Activated CD4-positive, alpha-beta T cell treated with anti-CD3 and anti-CD28 coated beads, Interleukin-2, amount 50 U/mL, for 4 hours (primary cell): ENCODE measurements at regions not wholly inside any gene's neighbourhood (a gene's known extent, or its start where the extent isn't known, plus 50 kb on each side); places are given as distances from the start of the nearest gene placed in this dataset.
"Not testable (repeated sequence)": the region's sequence is repeated elsewhere in the genome, so short reads cannot be mapped to it uniquely, and the experiment has no call there.

Experiments used
- DNase-seq, 2 experiments: peaks; one replicate each; pipeline ENCODE4 v3.0.0-alpha.2; 2020

DNA sequence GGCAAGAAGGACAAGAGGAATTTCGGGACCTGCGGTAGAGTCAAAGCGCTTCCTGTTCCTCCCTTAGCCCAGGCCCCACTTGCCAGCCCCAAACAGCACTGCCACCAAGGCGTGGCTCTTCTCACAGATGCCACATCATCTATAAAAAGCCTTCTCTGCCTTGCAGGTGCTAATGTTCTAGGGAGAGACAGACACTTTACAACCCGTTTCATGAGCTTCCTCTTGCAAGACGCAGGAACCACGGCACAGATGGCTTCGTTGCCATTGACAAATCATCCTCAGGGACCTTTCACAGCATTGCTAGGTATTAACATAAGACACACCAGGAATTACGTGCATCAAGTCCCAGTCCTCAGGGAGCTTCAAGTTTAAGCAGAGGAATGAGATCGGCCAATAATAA, 180.9 kb downstream of the JCAD start:
- no peak for DNase-seq

DNA sequence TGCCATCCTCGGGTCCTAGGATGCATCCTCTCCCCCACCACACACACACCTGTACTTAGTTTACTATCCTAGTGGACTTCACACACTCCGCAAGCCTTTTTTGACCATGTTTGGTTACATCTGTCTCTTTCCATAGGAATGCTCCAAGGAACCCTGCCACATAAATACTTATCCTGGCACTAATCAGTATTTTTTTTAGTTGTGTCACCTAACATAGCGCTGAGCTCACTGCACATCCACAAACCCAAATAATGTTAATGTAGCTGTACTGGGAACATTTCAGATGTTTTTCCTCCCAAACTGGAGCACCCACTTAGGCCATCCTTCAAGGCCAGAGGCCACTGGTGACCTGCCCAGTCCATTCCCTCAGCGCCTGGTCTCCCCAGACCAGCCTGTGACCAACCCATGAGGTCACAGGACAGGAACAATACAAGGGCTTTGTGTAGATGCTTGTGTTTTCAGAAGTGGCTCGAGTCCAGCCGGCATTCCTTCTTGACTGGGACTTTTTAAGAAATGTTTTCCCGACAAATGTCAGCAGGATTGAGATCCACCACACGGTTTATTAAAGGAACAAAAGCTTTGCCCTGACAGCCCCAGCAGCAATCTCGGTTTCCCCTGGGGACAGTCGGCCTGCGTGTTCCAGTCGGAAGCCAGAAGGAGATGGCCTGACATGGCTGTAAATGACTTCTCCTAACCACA, 181.4 kb downstream of the JCAD start:
- no peak for DNase-seq

DNA sequence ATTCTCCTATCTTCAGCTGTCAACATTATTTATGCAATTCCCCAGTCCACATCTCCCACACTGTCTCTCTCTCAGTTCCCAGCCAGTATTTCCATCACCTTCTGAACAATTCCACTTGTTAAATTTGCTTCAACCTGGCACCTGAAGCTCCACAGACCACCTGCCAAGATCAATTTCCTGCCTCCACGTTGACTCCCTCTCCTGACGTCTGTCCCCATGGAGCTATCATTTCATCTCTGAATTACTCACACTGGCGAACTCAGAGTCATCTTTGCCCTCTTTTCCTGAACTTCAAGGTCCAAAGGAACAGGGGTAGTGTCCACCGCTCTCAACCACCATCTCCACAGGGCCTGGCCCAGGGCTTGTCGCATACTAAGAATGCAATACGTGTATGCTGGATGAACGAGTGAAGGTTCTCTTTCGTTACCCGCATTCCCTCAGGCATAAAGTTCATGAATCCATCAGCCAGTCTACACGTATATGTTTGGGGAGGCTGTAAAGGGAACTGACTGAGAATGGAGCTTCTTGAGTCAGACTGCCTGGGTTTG, 183.3 kb downstream of the JCAD start:
- no peak for DNase-seq

DNA sequence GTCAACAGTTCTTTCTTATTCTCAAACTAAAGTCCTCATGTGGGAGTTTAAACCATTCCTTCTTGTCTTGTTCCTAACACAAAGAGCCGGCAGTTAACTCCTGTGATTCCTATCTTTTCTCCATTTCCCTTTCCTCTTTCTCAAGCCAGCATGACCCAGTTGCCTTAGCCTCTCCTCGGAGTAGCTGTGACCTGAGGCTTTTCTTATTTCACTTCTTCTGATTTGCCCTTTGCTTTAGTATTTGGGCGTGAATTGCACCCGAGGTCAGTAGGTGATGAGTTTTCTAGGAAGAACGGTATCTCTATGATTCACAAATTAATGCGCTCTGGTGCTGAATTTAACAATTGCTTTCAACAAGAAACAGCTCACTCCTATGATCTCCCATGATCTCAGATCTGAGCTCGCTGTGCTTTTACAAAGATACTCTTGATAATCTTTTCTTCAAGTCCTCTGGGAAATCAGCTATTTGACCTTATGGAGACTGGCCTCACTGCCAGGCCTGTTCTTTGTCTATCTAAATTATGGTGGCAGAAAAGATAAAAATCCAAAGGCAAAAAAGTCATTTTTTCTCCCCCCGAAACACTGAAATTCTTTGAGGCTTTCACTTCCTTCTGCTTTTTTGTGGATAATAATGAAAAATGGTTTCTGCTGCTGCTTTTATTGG, 184.6 kb downstream of the JCAD start:
- DNase-seq = no peak

DNA sequence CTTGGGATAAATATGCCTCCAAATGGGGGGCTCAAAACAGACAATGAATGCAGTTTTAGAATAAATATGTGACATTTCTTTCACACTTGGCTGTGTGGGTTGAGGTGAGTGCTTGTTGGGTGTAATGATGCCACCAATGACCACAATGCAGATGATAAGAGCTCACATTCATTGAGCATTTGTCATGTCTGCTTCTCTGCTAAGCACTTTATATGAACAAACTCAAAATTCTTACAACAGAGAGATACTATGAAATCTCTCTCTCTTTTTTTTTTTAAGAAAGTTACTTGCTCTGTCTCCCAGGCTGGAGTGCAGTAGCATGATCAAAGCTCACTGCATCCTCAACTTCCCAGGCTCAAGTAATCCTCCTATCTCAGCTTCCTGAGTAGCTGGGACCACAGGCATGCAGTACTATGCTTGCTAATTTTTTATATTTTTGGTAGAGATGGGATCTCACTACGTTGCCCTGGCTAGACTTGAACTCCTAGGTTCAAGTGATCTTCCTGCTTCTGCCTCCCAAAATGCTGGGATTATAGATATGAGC, 185.4 kb downstream of the JCAD start:
- DNase-seq = no peak

DNA sequence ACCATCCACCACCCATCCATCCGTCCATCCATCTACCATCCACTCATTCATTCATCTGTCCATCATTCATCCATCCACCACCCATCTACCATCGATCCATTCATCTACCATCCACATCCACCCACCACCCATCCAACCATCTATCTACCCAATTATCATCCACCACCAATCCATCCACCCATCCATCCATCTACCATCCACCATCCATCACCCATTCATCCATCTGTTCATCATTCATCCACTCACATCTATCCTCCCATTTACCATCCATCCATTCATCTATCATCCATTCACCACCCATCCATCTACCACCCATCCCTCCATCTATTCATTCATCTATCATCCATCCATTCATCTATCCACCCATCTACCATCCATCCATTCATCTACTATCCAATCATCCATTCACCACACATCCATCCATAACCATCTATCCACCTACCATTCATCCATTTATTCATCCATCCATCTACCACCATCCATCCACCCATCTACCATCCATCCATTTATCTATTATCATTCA, 188.8 kb downstream of the JCAD start:
- no peak for DNase-seq

DNA sequence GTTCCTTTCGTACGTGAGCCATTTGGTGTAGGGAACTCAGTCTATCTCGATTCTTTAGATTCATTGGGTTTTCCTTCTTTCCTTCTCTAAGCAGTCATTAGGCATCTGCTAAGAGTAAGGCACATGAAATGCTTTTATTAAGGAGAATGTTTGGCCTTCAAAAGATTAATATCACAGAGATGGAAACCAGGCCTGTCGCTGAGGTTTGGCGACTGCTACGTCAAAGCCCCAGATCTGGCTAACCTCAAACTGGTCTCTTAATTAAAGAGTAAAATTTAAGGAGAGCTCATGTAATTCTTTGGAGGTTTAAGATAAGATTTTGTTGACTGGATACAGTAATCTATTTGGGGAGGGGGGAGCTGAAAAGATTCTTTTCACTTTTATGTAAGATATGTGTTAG, 189.8 kb downstream of the JCAD start:
- no peak for DNase-seq

DNA sequence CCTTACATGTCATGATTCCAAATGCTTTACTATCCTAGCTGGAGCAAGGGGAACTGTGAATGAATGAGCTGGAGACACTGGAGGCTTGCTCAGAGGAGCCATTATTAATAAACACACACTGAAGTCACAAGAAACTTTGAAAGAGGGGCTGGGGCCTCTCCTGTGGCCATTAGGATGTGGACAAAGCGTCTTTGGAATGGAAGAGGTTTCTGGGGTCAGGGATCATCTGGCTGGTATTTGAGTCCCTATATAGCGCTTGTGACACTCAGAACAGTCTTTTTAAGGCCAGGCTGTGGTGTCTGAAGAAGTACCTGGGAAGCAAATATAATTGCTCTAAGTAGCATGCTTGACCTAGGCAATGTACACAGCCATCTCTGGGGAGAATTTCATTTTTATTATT, 193.0 kb downstream of the JCAD start:
- DNase-seq = no peak

DNA sequence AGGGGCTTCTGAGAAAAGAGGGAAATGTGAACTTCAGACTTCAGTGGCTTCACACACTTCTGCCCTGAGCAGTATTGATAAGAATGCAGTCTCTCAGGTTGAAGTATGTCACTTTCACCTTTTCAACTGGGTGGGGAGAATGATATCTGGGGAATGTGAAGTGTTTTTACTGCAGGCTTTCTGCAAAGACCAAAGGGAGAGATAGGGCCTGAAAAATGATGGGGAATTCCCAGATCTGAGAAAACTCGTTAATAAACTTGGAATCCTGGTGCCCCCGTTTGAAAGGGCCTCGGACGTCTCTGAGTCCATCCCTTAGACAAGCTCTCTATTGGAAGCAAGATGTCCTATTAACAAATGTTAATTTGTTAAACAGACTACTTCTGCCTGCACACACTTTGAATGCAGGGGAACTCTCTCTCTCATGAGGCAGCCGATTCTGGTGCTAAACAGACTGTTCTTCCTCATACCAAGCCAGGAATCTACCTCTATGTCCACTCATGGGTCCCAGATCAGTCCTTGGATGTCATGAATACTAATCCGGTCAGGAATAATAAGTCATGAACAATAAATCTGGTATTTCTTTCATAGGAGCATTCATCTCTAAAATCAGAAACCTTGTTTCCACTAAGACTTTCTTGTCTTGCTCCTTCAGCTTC, 193.6 kb downstream of the JCAD start:
- no peak for DNase-seq

DNA sequence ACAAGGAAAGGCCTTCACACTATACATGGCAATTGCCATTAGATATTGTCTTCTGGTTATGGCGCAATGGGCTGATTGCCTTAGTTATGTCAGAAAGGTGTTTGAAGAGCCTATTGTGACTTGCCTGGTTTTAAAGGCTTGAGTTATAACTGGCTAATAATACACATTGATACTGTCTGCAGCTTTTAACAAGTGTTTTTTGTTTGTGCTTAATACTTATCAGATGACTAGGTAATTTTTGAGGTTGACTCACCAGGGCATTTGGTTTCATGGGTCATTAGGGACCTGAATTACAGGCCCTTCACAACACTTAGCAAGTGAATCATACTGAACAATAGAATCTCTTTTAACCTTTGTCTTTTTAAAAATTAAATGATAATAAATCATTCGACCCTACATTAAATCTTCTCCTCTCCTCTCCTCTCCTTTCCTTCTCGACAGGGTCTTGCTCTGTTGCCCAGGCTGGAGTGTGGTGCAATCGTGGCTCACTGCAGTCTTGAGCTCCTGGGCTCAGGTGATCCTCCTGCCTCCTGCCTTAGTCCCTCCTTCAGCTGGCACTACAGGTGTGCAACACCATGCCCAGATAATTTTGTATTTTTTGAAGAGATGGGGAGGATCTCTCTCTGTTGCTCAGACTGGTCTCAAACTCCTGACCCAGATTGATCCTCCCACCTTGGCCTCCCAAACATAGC, 196.3 kb downstream of the JCAD start:
- DNase-seq = no peak

DNA sequence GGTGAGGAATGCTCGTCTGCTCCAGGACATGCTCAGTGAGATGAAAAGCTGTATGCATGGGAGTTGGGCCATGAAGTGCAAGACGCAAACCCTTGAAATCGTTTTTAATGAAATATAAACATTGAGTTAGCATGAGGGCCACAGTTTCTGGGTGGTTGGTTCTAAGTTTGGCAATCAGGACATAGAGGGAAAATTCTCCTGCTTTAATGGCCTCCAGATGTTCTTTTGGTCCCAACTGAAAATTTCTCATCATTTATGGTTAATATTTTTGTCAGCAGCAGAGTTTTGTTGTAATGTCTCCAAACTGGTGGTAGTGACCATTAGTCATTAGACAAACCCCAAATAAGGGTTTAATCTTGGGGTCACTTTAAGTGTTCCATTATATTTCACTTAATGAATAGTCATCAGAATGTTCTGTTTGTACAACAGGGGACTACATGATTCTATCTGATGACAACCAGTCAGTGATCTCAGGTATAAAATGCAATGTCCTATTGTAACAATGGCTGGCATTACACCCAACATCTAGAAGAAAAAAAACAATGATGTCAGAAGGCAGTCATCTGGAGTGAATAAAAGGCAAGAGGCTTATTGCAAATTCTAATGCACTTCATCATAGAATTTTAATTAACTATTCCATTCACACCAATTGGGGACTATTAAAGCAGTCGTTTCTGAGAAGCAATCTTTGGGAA, 197.4 kb downstream of the JCAD start:
- no peak for DNase-seq

DNA sequence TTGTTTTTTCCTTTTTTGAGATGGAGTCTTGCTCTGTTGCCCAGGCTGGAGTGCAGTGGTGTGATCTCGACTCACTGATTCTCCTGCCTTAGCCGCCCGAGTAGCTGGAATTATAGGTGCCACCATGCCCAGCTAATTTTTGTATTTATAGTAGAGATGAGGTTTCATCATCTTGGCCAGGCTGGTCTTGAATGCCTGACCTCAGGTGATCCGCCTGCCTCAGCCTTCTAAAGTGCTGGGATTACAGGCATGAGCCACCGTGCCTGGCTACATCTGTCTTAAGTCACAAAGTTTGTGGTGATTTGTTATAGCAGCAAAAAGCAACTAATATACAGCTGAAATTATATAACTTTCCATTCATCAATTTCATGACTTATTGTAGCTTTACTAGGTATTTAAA, 198.2 kb downstream of the JCAD start:
- not testable (repeated sequence) for DNase-seq

DNA sequence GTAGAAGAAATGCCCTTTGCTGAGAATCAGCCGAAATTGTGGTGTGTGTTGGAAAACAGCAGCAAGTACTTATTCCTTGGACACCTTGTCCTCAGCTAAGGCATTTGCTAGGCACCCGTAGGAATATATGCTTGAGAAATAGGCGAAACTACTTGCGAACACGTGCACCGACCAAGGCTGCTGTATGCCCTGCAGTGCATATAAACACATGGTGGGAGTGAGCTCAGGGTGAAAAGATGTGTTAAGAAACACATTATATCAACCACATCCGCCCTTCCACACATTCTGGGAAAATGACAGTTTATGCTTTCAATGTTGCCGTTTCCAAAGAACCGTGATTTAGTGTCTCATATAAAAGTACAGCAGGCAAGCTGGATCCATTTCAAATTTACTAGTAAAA, 199.2 kb downstream of the JCAD start:
- DNase-seq = no peak

DNA sequence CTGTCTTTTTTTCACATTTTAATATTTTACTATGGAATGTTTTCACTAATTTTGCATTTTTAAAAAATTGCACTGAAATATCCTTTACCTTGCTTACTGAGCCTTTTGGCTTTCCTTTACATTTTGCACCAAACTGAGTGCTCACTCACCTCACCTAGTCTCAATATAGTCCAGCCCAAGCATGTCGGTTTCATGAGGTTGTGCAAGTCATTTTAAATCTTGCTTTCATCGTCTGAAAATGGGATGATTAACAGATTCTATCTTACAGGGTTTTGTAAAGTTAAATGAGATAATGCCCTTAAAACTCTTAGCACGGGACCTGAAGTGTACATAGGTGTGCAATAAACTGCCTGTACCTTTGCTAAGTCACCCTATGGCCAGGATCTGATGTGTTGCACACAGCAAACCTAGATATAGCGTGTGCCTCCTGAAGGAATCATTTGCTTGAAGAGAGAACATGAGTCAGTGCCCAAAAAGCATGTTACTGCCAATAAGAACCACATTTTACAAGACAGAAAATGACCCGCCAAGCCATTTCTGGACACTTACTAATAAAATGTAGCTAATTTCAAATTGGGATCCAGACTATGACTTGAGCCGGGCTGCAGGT, 199.8 kb downstream of the JCAD start:
- DNase-seq = no peak

DNA sequence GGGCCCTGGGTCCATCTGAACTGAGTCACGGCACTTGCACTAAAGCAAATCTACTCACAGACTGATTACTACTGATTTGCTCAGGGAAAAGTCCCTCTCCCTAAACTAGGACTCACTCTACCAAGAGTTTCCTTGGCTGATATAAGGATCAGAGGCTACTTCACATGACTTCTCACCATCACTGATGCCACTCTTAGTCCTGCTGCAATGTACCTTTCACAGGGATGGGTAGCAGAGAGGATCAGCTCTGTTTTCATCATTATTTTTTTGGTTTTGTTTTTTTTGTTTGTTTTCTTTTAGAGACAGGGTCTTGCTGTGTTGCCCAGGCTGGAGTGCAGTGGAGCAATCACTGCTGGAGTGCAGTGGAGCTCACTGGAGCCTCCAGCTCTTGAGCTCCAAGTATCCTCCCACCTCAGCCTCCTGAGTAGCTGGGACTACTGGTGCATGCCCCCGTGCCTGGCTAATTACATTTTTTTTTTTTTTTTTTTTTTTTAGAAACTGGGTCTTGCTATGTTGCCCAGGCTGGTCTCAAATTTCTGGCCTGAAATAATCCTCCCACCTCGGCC, 200.6 kb downstream of the JCAD start:
- DNase-seq = no peak

DNA sequence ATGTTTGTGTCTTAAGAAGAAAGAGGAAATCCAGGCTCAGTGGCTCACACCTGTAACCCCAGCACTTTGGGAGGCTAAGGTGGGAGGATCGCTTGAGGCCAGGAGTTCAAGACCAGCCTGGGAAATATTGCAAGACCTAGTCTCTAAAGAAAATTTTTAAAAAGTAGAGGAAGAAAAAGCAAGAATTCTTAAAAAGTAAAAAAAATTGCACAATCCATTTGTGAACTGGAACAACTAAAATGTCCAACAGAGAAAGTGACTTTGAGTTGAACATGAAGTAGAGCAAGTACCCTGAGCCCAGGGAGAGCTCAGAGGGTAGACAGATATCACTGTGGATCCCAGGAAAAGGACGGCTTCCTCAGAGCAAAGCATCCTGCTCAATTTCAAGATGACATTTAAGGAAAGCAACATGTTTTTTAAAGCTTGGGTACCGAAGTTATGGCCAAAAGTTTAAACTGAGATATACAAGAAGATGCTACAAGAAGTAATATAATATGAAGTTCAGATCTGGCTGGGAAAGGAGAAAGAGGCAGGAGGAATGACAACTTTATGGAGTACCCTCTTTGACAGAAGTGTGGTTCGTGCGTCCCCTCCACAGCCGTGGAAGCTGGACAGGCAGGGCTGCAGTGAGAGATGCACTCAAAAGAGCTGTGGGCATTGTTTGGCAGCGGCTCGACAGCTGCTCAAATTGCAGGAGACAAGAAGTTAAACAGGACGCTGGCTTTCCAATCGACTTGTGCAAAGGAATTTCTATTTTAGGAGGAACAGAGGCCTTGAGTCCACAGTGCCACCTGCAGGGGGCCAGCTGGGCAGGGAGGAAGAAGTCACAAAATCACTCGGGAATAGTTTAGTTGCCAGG, 201.3 kb downstream of the JCAD start:
- DNase-seq = no peak

DNA sequence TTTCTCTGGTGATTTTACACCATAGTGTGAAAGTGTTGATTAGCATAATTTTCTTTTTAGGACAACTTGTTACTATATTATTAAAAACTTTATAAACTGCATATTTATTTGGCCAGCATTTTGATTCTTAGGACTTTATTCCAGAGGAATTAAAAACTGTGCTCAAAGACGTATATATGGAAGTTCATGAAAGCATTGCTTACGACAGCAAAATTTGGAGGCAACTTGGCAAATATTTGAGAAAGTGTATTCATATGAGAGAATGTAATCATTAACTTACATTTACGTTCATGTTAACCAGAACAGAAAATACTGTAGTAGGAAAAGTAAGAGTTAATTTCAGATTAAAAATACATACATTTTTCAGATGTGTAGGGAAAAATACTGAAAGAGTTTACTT, 203.1 kb downstream of the JCAD start:
- no peak for DNase-seq

DNA sequence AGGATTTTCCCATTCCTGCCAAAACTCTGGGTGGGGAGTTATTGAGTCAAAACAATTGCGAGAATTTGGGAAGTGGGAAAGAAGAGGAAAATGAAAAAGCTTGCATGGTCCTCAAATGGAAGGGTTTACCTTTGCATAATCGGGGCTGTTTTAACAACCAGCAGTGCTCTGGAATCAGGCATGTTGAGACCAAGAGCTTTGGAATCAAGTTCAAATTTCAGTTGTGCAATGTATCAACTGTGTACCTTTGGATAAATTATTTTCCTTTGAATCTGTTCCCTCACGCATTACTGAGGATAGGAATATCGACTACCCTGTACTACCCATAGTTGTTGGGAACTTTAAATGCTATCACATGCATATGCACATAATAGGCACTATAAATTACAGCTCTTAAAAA, 205.5 kb downstream of the JCAD start:
- DNase-seq = no peak

DNA sequence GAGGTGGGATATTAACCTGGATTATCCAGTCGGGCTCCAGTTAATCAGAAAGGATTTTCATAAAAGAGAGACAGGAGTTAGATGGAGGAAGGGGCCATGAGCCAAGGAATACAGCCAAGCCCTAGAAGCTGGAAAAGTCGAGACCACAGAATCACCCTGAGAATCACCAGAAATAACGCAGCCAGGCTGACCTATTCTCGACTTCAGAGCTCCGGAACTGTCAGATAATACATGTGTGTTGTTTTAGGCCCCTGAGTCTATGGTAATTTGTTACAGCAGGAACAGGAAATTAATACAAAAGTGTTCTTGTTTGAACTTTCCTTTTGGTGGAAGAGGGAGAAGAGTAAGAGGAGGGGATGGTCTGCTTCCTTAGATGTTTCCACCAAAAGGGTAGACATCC, 208.1 kb downstream of the JCAD start:
- DNase-seq = no peak

DNA sequence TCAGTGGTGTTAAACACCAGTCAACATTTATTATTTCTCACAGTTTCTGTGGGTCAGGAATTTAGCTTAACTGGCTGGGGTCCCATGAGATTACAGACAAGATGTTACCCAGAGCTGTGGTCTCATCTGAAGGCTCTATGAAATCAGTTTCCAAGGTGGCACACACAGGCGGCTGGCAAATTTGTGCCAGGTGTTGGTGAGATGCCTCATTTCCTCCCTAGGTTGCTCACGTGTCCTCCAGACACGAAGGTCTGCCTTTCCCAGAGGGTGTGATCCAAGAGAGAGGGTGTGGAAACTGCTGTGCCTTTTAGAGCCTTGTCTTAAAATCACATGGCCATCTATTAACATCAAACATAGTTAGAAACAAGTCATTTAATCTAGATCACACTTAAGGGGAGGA, 209.0 kb downstream of the JCAD start:
- DNase-seq = no peak

DNA sequence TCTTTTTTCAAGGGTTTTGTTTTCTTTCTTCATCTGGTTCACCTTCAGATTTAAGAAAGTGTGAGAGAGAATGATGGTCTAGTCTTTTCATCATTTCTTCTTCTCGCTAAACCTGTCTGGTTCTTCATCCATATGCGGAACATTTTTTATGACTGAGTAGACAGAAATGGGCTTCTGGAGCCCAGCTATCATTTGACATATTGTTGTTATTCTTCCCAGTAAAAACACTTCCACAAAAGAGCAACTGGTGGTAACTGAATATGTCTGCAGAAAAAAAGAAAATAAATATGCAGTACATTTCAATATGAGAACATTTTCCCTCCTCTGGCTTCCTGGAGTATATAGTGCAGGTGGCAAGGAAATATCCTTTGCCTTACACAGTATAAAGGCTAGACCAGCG, 209.5 kb downstream of the JCAD start:
- no peak for DNase-seq
